HG02870 (cell line): ENCODE measurements at regions not wholly inside any gene's neighbourhood (a gene's known extent, or its start where the extent isn't known, plus 50 kb on each side); places are given as distances from the start of the nearest gene placed in this dataset.

Experiments
- ATAC-seq: cut with Tn5 transposase; IDR thresholded peaks from one replicate; pipeline ENCODE4 v1.9.1; 2021; ENCODE audit warnings: mild to moderate bottlenecking, moderate library complexity; ENCODE audit not compliant: unreplicated experiment

DNA sequence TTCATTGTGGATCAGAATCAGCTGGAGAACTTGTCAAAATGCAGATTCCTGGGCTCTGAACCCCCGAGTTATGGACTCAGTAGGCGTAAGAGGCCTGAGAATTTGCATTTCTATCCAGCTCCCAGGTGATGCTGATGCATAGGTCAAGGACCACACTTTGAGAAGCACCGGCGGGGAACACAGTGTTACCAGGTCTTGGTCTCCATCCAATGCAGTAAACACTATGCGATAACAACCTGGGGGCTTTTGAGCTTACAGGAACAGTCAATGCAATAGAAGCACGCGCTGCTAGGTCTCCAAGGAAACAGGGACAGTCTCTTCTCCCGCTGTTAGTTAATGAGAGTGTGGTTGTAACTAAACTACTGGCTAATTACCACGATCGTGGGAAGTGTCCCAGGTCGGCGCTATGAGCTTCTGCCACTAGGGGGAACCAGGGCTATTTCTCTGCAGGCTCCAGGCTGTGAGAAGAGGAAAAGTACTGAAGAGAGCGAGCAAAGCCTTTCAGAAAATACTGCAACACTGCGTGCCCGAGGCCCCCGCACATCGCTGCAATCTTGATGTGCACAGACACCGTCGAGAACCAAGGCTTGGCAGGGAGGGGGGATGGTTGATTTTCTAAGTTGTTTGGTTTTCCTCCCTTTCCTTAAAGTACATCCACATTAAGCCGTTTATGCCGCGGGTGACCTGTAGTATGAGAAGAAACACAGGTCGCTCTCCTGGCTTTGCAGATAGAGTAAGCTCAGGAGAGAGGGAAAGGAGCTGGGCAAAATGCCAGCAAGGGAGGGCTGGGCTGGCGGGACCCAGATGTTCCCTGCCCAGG, 52.0 kb upstream of the KCNA1 start:
- peak; percentile 50 for ATAC-seq

GRCh38 chr12:4858386-4858785, 51.3 kb upstream of the KCNA1 start:
- no peak for ATAC-seq

DNA sequence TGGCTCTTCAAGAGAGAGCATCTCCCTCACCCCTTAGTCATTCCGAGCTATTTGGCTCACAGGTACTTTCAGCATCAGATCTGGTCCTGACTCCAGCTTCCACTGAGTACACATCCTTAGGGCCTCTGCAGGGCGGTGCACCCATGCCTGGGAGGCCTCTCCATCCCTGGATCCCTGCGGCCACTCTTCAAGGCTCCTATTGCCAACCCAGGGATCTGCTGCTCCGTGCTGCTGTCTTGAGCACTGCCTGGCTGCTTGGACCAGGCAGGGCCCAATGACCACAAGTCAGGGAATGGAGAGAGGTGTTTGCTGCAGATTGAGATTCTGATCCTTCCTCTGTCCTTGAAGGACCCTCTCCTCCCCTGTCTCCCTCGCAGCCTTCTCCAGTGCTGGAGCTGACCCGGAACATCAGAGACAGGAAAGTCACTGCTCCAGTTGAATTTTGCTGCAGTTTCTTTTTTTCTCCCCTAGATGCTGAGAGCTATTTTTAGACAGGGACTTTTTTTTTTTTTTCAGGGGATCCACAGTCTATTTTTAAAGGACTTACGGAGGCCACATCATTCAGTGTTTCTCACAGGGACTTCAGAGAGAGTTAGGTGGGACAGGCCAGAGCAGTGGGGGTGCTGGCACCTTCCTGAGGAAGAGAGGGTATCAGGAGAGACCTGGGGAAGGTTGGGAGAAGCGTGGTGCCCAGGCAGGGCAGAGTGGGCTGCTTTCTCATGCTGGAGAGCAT, 50.1 kb upstream of the KCNA1 start:
- ATAC-seq: no peak
